Heart left ventricle (tissue), 16 donors: ENCODE measurements at regions not wholly inside any gene's neighbourhood (a gene's known extent, or its start where the extent isn't known, plus 50 kb on each side); places are given as distances from the start of the nearest gene placed in this dataset.

Experiments
- ATAC-seq, 4 donors: fragments of 200-7000 bp; cut with Tn5 transposase; one replicate each; pipeline ENCODE4 v1.9.1; 2020 to 2022; ENCODE audit warnings: moderate library complexity in 4 of 4, mild to moderate bottlenecking in 3 of 4, moderate number of reproducible peaks in 1 of 4
- DNase-seq, 5 donors: peaks; one replicate each; pipeline ENCODE4 v3.0.0-alpha.2; 2020
- H3K27ac ChIP-seq, 12 donors: fragments of 200-600 bp; sonication (generic) in 4 of 12; one replicate each; pipeline versions ENCODE4 v1.5.0 to v1.8.0; 2016 to 2022; ENCODE audit warnings: mild to moderate bottlenecking in 2 of 12
- H3K27me3 ChIP-seq, 9 donors: fragments of 200-600 bp; sonication (generic) in 2 of 9; one replicate each; pipeline versions ENCODE4 v1.5.1 to v1.8.0; 2016 to 2022; ENCODE audit warnings: mild to moderate bottlenecking in 3 of 9
- H3K36me3 ChIP-seq, 9 donors: fragments of 200-600 bp; sonication (generic) in 2 of 9; one replicate each; pipeline versions ENCODE4 v1.5.0 to v1.8.0; 2018 to 2022; ENCODE audit warnings: mild to moderate bottlenecking in 2 of 9
- H3K4me1 ChIP-seq, 12 donors: fragments of 200-600 bp; sonication (generic) in 4 of 12; one replicate each; pipeline versions ENCODE4 v1.5.0 to v1.8.0; 2016 to 2022; ENCODE audit warnings: mild to moderate bottlenecking in 3 of 12
- H3K4me3 ChIP-seq, 12 donors: fragments of 200-600 bp; sonication (generic) in 4 of 12; one replicate each; pipeline versions ENCODE4 v1.5.0 to v1.8.0; 2017 to 2022; ENCODE audit warnings: mild to moderate bottlenecking in 9 of 12, moderate library complexity in 4 of 12
- H3K9me3 ChIP-seq, 12 donors: fragments of 200-600 bp; sonication (generic) in 4 of 12; one replicate each; pipeline versions ENCODE4 v1.5.0 to v1.8.0; 2016 to 2022; ENCODE audit warnings: mild to moderate bottlenecking in 1 of 12
- POLR2A ChIP-seq, 2 donors: fragments of 450-650 bp; IDR thresholded peaks; one replicate each; pipeline ENCODE4 v1.6.1; 2017; ENCODE audit warnings: antibody characterized with exemption in 2 of 2, mild to moderate bottlenecking in 2 of 2, moderate library complexity in 2 of 2
- whole genome bisulfite sequencing, 4 donors: extraction: QIAGEN DNeasy Blood & Tissue Kit in 2 of 4; methylation state at CpG; one replicate each; pipeline versions ENCODE4 v1.1.5 to v1.1.7; 2013 to 2018; 5-methylcytosine and 5-hydroxymethylcytosine counted together
- intact Hi-C, 10 donors: fragments of 100-400 bp; cut with DNase I; formaldehyde crosslinking; loops; one replicate each; pipeline versions ENCODE4 v1.11.1 to v1.14.2; 2022
- TF ChIP-seq, protein P1 (sequence below), 12 donors: fragments of 200-600 bp; sonication (generic) in 4 of 12; IDR thresholded peaks; one replicate each; pipeline versions ENCODE4 v1.5.0 to v1.8.0; 2018 to 2022; ENCODE audit warnings: antibody characterized with exemption in 12 of 12, mild to moderate bottlenecking in 5 of 12
- donor health status: ischemic (EF 13 %, LVEDD 7.1; RV severe dilation, severe dysfunction).
- donor health status: healthy with polysubstance abuse.
- donor health status: DM: no; HTN: yes; CAD: no.
- donor health status: DM: no; HTN: no; CAD: no.
- donor health status: ischemic (EF 25% LVEDD 6.9; RV normal size, moderate dysfunction).
- donor health status: ischemic (EF 25% LVEDD 5.7; RV mildly dilated, moderate dysfunction).
- donor health status: healthy.
- donor health status: DM: yes; HTN: yes; CAD: no.
- donor health status: ischemic (EF 35%, LVEDD 5.7; RV mildly dilated, moderate dysfunction).
- donor health status: nonischemic (EF 11% LVEDD 7.7; RV severe dilation, severe dysfunction).
- donor health status: DM: yes; HTN: yes; CAD: no.
- donor health status: PGD.
- donor health status: ischemic (EF 29% LVEDD 5.4; RV normal size, mild dysfunction).
- donor health status: nonischemic (EF 23%, LVEDD 6.1; RV moderate dilation, normal function).

DNA sequence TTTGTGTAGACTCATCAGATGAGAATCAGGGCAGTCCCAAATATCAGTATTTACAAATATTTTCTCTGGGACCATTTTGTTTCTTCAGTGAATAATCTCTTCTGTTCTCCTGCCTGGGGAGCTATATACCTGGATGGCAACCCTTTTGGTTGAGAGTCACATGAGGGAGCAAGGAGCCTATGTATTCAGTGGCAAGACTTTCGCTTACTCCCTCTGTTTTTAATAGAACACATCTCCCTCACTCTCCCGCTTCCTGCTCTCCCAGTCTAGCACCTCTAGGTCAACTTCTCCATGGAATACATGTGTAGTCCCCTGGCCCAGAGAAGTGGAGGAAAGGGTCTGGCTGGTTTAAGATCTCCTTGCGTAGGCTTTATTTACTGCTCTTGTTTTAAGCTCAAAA, 600.3 kb downstream of the CCDC85A start:
- no peak overlapping the region for H3K4me3 ChIP-seq
- TF ChIP-seq, protein P1, sequence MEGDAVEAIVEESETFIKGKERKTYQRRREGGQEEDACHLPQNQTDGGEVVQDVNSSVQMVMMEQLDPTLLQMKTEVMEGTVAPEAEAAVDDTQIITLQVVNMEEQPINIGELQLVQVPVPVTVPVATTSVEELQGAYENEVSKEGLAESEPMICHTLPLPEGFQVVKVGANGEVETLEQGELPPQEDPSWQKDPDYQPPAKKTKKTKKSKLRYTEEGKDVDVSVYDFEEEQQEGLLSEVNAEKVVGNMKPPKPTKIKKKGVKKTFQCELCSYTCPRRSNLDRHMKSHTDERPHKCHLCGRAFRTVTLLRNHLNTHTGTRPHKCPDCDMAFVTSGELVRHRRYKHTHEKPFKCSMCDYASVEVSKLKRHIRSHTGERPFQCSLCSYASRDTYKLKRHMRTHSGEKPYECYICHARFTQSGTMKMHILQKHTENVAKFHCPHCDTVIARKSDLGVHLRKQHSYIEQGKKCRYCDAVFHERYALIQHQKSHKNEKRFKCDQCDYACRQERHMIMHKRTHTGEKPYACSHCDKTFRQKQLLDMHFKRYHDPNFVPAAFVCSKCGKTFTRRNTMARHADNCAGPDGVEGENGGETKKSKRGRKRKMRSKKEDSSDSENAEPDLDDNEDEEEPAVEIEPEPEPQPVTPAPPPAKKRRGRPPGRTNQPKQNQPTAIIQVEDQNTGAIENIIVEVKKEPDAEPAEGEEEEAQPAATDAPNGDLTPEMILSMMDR (IDR thresholded peaks at IDR 0.05): no peak
- TF ChIP-seq POLR2A (IDR thresholded peaks at IDR 0.05): no peak
- H3K27ac ChIP-seq: no peak overlapping the region
- DNase-seq: no peak
- intact Hi-C loops: no loop called here
- 81 to 92% (median 87%) methylated on average over 3 of the region's 3 CpGs for WGBS, 4 donors
- no peaks in the 10 kb centered on the region for H3K4me1 ChIP-seq
- no peak for ATAC-seq
- no peaks in the 10 kb centered on the region for H3K9me3 ChIP-seq
- peaks cover 0 to 2% (median 0%) of the 10 kb centered on the region in 9 donors for H3K27me3 ChIP-seq
- H3K36me3 ChIP-seq: no peaks in the 10 kb centered on the region

DNA sequence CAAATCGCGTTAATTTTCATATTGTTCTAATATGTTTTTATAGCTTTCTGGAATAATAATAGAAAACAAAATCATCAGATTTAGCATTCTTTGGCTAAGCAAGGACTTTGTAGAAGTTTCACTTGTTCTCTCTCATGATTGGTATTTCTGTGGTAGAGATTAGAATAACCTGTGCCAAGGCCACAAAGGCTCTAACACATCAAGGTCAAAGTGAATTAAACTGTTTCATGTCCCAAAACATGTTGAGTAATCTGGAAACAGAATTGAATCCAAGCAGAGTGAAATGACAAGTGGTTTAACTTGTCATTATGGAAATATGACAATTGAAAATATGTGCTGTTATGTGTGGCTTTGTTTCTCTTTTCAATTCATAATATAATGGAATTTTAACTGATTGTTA, 617.4 kb downstream of the CCDC85A start:
- no peak for ATAC-seq
- H3K9me3 ChIP-seq: no peaks in the 10 kb centered on the region
- TF ChIP-seq, protein P1 (IDR thresholded peaks at IDR 0.05): no peak
- H3K27ac ChIP-seq: no peak overlapping the region
- no peaks in the 10 kb centered on the region for H3K36me3 ChIP-seq
- intact Hi-C loops: no loop called here
- H3K27me3 ChIP-seq: no peaks in the 10 kb centered on the region
- no peaks in the 10 kb centered on the region for H3K4me1 ChIP-seq
- 95 to 96% (median 95%) methylated on average over 2 of the region's 2 CpGs for WGBS, 4 donors
- no peak for DNase-seq
- no peak overlapping the region for H3K4me3 ChIP-seq

DNA sequence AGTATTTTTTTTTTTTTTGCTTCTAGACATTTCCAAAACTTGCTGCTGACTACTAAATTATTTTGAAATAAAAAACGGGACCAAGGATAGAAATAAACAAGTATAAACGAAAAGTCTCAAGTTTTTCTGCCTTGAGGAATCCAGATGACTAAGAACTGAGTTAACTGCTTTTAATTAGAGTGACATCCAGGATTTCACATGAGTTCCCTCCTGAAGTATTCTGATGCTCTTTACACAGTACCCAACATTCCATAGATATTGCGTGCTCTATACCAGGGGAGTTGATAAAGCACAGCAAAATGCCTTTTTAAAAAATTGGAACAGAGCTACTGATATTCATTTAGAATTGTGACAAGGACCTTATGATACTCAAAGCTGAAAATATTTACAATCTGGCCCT, 618.0 kb downstream of the CCDC85A start:
- Histone ChIP-seq H3K4me3 (no peak overlapping the region), H3K4me1 (no peaks in the 10 kb centered on the region), H3K27ac (no peak overlapping the region), H3K27me3 (no peaks in the 10 kb centered on the region), H3K9me3 (no peaks in the 10 kb centered on the region), H3K36me3 (no peaks in the 10 kb centered on the region)
- no peak for DNase-seq
- 53 to 63% (median 60%) methylated on average over 3 of the region's 3 CpGs for WGBS, 4 donors
- no peak for TF ChIP-seq POLR2A (IDR thresholded peaks at IDR 0.05)
- TF ChIP-seq, protein P1 (IDR thresholded peaks at IDR 0.05): no peak
- no peak for ATAC-seq
- intact Hi-C loops: no loop called here

DNA sequence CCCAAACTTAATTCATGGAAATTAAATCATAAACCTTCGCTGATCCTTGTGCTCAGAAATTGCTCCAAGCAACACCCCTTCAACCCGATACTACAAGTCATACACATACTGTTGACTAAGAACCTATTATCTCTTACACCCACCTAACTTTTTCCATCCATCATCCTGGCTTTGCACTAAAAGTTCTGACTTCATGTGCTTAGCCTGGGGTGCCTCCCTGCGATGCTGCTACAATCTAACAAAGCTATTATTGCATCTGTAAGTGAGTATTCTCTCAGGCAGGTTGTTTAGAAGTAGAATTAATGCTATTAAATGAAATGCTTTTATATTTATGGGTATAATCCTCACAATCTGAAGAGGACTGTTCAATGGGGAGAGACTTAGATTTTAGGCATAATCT, 619.8 kb downstream of the CCDC85A start:
- intact Hi-C loops: no loop called here
- 86 to 96% (median 90%) methylated on average over 3 of the region's 3 CpGs for WGBS, 4 donors
- H3K4me1 ChIP-seq: no peaks in the 10 kb centered on the region
- no peak for TF ChIP-seq POLR2A (IDR thresholded peaks at IDR 0.05)
- TF ChIP-seq, protein P1 (IDR thresholded peaks at IDR 0.05): no peak
- H3K4me3 ChIP-seq: no peak overlapping the region
- H3K9me3 ChIP-seq: no peaks in the 10 kb centered on the region
- no peak for ATAC-seq
- H3K36me3 ChIP-seq: no peaks in the 10 kb centered on the region
- DNase-seq: no peak
- H3K27ac ChIP-seq: no peak overlapping the region
- no peaks in the 10 kb centered on the region for H3K27me3 ChIP-seq
